ENCODE measurements at regions not wholly inside any gene's neighbourhood (a gene's known extent, or its start where the extent isn't known, plus 50 kb on each side); places are given as distances from the start of the nearest gene placed in this dataset.
"Not testable (repeated sequence)": the region's sequence is repeated elsewhere in the genome, so short reads cannot be mapped to it uniquely, and the experiment has no call there.

DNA sequence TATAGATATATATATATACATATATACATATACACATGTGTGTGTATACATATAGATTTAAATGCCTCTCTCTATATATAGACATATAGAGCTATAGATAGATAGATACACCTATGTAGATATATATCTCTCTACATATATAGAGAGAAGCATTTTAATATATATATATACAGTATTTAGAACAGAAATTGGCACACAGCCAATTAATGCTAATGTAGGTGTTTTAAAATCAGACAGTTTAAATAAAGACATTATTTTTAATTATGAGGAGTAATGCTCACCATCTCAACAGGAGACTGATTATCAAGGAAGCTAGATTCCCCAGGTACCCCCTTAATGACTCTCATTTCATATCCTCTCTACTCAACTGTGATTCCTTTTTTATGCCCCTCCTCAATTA is 170.7 kb upstream of the CRIM1 start:
- no peak for DNase-seq (ENCODE audit: low read depth, low spot score)
- H3K9me3 ChIP-seq (ENCODE audit: control insufficient read depth, insufficient read depth, low read length) = no peaks in the 10 kb centered on the region
- H3K36me3 ChIP-seq (ENCODE audit: control insufficient read depth, insufficient read depth, low read length) = no peaks in the 10 kb centered on the region
- no peaks in the 10 kb centered on the region for H3K27me3 ChIP-seq (ENCODE audit: control insufficient read depth, insufficient read depth, low read length)
- no peaks in the 10 kb centered on the region for H3K4me1 ChIP-seq (ENCODE audit: control insufficient read depth, insufficient read depth, low read length)
- H3K4me3 ChIP-seq (ENCODE audit: low read length) = no peak overlapping the region
- no peak overlapping the region for H3K27ac ChIP-seq (ENCODE audit: low read length)

DNA sequence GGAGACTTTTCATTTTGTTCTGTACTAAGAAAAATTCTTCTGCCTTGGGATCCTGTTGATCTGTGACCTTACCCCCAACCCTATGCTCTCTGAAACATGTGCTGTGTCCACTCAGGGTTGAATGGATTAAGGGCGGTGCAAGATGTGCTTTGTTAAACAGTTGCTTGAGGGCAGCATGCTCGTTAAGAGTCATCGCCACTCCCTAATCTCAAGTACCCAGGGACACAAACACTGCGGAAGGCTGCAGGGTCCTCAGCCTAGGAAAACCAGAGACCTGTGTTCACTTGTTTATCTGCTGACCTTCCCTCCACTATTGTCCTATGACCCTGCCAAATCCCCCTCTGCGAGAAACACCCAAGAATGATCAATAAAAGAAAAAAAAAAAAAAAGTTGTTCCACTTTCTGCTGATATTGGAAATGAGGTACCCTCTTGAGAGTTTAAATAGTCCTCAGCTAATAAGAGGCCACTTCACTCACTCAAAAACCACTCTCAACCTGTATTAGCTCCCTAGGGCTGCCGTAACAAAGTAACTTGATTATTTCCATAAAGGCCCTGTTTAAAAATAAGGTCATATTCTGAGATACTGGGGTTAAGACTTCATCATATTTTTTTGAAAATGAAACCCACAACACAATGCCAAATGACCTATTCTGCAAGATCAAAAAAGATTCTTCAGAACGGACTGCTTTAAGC is 174.6 kb upstream of the CRIM1 start:
- not testable (repeated sequence) for H3K9me3 ChIP-seq (ENCODE audit: control insufficient read depth, insufficient read depth, low read length); H3K27me3 ChIP-seq (ENCODE audit: control insufficient read depth, insufficient read depth, low read length); H3K36me3 ChIP-seq (ENCODE audit: control insufficient read depth, insufficient read depth, low read length); H3K4me1 ChIP-seq (ENCODE audit: control insufficient read depth, insufficient read depth, low read length); H3K4me3 ChIP-seq (ENCODE audit: low read length); DNase-seq (ENCODE audit: low read depth, low spot score); H3K27ac ChIP-seq (ENCODE audit: low read length)
- no CpG with 5 or more reads among the region's 7 CpGs for WGBS (ENCODE audit: insufficient coverage, insufficient read length)

DNA sequence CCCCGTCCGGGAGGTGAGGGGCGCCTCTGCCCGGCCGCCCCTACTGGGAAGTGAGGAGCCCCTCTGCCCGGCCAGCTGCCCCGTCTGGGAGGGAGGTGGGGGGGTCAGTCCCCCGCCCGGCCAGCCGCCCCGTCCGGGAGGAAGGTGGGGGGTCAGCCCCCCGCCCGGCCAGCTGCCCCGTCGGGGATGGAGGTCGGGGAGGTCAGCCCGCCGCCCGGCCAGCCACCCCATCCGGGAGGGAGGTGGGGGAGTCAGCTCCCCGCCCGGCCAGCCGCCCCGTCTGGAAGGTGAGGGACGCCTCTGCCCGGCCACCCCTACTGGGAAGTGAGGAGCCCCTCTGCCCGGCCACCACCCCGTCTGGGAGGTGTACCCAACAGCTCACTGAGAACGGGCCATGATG is 175.3 kb upstream of the CRIM1 start:
- H3K9me3 ChIP-seq (ENCODE audit: control insufficient read depth, insufficient read depth, low read length); H3K36me3 ChIP-seq (ENCODE audit: control insufficient read depth, insufficient read depth, low read length); H3K27ac ChIP-seq (ENCODE audit: low read length); H3K4me1 ChIP-seq (ENCODE audit: control insufficient read depth, insufficient read depth, low read length); DNase-seq (ENCODE audit: low read depth, low spot score); H3K27me3 ChIP-seq (ENCODE audit: control insufficient read depth, insufficient read depth, low read length); H3K4me3 ChIP-seq (ENCODE audit: low read length): not testable (repeated sequence)
- no CpG with 5 or more reads among the region's 30 CpGs for WGBS (ENCODE audit: insufficient coverage, insufficient read length)

DNA sequence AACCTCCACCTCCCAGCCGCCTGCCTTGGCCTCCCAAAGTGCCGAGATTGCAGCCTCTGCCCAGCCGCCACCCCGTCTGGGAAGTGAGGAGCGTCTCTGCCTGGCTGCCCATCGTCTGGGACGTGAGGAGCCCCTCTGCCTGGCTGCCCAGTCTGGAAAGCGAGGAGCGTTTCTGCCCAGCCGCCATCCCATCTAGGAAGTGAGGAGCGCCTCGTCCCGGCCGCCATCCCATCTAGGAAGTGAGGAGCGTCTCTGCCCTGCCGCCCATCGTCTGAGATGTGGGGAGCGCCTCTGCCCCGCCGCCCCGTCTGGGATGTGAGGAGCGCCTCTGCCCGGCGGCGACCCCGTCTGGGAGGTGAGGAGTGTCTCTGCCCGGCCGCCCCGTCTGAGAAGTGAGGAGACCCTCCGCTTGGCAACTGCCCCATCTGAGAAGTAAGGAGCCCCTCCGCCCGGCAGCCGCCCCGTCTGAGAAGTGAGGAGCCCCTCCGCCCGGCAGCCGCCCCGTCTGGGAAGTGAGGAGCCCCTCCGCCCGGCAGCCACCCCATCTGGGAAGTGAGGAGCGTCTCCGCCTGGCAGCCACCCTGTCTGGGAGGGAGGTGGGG is 175.8 kb upstream of the CRIM1 start:
- not testable (repeated sequence) for H3K4me3 ChIP-seq (ENCODE audit: low read length); H3K36me3 ChIP-seq (ENCODE audit: control insufficient read depth, insufficient read depth, low read length); H3K9me3 ChIP-seq (ENCODE audit: control insufficient read depth, insufficient read depth, low read length); DNase-seq (ENCODE audit: low read depth, low spot score); H3K4me1 ChIP-seq (ENCODE audit: control insufficient read depth, insufficient read depth, low read length); H3K27ac ChIP-seq (ENCODE audit: low read length); H3K27me3 ChIP-seq (ENCODE audit: control insufficient read depth, insufficient read depth, low read length)
- WGBS (ENCODE audit: insufficient coverage, insufficient read length) = no CpG with 5 or more reads among the region's 42 CpGs

DNA sequence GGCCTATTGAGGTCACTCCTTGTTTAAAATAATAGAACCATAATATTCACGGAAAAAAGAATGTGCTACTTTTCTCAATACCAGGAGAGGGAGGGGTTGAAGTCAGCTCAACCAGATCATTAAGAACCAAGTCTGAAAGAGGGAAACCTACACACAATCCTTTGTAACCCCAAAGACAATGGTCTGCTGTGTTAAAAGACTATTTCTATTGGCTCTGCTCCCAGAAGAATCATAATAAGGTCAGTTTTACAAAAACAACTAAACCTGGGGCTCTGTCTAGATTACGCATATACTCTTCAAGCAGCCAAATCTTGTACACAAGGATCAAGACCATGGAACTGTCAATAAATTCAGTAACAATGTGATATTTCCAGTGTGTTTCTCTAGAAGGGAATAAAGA is 177.2 kb upstream of the CRIM1 start:
- no peaks in the 10 kb centered on the region for H3K36me3 ChIP-seq (ENCODE audit: control insufficient read depth, insufficient read depth, low read length)
- no peaks in the 10 kb centered on the region for H3K27me3 ChIP-seq (ENCODE audit: control insufficient read depth, insufficient read depth, low read length)
- H3K4me1 ChIP-seq (ENCODE audit: control insufficient read depth, insufficient read depth, low read length) = no peaks in the 10 kb centered on the region
- DNase-seq (ENCODE audit: low read depth, low spot score) = no peak
- no peak overlapping the region for H3K27ac ChIP-seq (ENCODE audit: low read length)
- H3K9me3 ChIP-seq (ENCODE audit: control insufficient read depth, insufficient read depth, low read length) = no peaks in the 10 kb centered on the region
- H3K4me3 ChIP-seq (ENCODE audit: low read length) = no peak overlapping the region
- no CpG with 5 or more reads among the region's 2 CpGs for WGBS (ENCODE audit: insufficient coverage, insufficient read length)

DNA sequence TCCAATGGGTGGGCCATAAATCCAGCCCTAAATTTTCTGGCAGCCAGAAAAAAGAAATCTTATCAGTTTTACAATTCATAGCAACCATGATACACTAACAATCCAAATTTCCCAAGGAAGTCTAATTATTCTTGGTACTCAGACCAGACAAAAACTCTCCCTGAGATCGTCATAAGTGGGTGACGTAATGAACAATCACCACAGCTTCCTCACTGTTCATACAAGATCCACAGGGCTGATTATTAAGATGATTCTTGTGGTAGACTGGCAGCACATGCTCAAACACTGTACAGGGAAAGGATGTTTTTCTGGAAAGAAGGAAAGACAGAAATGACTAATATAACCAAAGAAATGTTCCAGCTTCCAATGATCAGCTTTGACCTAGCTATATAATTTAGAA is 178.3 kb upstream of the CRIM1 start:
- no peaks in the 10 kb centered on the region for H3K27me3 ChIP-seq (ENCODE audit: control insufficient read depth, insufficient read depth, low read length)
- WGBS (ENCODE audit: insufficient coverage, insufficient read length) = no CpG with 5 or more reads among the region's 2 CpGs
- H3K27ac ChIP-seq (ENCODE audit: low read length) = no peak overlapping the region
- no peaks in the 10 kb centered on the region for H3K4me1 ChIP-seq (ENCODE audit: control insufficient read depth, insufficient read depth, low read length)
- no peaks in the 10 kb centered on the region for H3K9me3 ChIP-seq (ENCODE audit: control insufficient read depth, insufficient read depth, low read length)
- DNase-seq (ENCODE audit: low read depth, low spot score) = no peak
- no peaks in the 10 kb centered on the region for H3K36me3 ChIP-seq (ENCODE audit: control insufficient read depth, insufficient read depth, low read length)
- no peak overlapping the region for H3K4me3 ChIP-seq (ENCODE audit: low read length)

DNA sequence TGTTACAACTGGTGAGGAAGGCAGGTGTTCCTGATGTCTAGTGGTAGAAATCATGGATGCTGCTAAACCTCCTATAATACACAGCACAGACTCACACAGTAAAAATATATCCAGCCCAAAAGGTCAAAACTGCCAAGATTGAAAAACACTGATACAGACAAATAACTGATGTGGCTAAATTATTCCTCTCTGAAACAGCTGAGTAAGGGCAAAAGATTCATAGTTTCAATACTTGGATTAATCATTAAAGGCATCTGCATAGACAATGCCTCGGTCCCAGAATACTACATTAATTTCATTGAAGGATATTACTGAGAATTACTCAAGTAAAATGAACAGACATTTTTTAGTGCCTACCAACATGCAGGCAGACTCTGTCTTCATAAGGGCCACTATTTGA is 180.7 kb upstream of the CRIM1 start:
- Histone ChIP-seq H3K4me3 (ENCODE audit: low read length) (no peak overlapping the region), H3K4me1 (ENCODE audit: control insufficient read depth, insufficient read depth, low read length) (0 out of 2 replicates have a peak, but pooled peaks cover 1% of the 10 kb centered on the region), H3K9me3 (ENCODE audit: control insufficient read depth, insufficient read depth, low read length) (no peaks in the 10 kb centered on the region), H3K27ac (ENCODE audit: low read length) (no peak overlapping the region), H3K27me3 (ENCODE audit: control insufficient read depth, insufficient read depth, low read length) (no peaks in the 10 kb centered on the region), H3K36me3 (ENCODE audit: control insufficient read depth, insufficient read depth, low read length) (no peaks in the 10 kb centered on the region)
- no CpG with 5 or more reads among the region's 1 CpG for WGBS (ENCODE audit: insufficient coverage, insufficient read length)
- DNase-seq (ENCODE audit: low read depth, low spot score) = no peak

DNA sequence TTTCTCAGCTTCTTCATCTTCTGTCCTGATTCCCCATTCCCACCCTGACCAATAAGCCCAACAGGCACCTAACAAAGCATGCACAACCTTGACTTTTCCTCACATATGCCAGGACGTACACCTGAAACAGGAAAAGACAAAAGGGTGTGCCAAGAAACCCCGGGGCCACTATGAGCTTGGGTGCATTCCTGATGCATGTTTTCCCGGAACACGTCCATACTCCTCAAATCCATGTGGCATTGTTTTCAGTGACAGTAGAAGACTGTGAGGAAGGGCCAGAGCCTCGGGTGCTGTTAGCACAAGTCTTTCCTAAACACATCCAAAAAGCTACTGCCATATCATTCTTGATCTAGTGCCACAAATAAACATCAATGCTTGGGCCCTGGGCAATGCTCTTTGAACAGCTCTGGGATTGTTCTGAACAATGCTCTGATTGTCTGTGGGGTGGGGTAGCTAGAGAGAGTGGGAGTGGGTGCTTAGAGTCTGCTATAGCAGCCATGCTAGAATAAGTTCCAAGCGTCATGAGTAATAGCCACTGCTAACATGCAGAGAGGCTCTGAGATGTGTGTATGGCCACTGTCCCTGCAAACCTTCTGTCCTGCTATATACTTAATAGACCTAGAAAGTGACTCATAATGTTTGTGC is 181.7 kb upstream of the CRIM1 start:
- no peak for DNase-seq (ENCODE audit: low read depth, low spot score)
- WGBS (ENCODE audit: insufficient coverage, insufficient read length) = no CpG with 5 or more reads among the region's 6 CpGs
- Histone ChIP-seq H3K4me1 (ENCODE audit: control insufficient read depth, insufficient read depth, low read length) (0 out of 2 replicates have a peak, but pooled peaks cover 1% of the 10 kb centered on the region), H3K9me3 (ENCODE audit: control insufficient read depth, insufficient read depth, low read length) (no peaks in the 10 kb centered on the region), H3K36me3 (ENCODE audit: control insufficient read depth, insufficient read depth, low read length) (no peaks in the 10 kb centered on the region), H3K27me3 (ENCODE audit: control insufficient read depth, insufficient read depth, low read length) (no peaks in the 10 kb centered on the region), H3K4me3 (ENCODE audit: low read length) (no peak overlapping the region), H3K27ac (ENCODE audit: low read length) (no peak overlapping the region)

DNA sequence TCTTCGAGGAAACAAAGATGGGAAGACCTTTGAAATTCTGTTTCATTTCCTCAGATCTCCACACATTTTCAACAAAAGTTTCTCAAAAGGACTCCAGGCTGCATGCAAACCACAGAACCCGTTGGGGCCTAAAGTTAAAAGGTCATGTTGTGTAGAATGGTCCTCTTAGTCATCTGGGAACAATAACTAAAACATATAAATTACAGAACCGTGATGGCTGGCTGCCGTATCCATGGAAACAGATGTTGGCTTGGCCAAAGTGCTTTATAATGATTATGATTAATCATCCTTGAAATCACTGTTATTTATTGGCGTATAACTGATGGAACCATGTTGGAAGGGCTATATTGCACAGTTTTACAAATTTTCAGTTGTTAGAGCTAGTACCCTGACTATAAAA is 182.8 kb upstream of the CRIM1 start:
- 0 out of 2 replicates have a peak, but pooled peaks cover 1% of the 10 kb centered on the region for H3K4me1 ChIP-seq (ENCODE audit: control insufficient read depth, insufficient read depth, low read length)
- WGBS (ENCODE audit: insufficient coverage, insufficient read length) = no CpG with 5 or more reads among the region's 5 CpGs

DNA sequence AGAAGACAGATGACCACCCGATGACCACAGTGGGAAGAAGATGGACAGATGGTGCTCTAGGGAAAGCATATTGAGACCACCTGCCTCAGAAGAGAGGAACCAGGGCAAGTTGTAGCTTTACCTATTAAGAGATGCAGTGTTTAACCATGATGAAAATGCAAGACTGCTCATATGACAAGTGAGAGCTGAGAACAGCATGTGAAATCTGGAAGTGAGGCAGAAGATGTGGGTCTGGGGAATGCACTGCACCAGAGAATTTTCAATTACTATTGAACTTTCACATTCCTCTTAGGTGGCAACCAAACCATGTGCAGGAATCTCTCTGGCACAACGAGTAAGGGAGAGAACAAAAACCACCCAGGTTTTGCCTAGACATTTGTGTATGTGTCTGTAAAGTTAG is 184.8 kb upstream of the CRIM1 start:
- H3K4me3 ChIP-seq (ENCODE audit: low read length) = no peak overlapping the region
- DNase-seq (ENCODE audit: low read depth, low spot score) = no peak
- 0 out of 2 replicates have a peak, but pooled peaks cover 1% of the 10 kb centered on the region for H3K4me1 ChIP-seq (ENCODE audit: control insufficient read depth, insufficient read depth, low read length)
- H3K36me3 ChIP-seq (ENCODE audit: control insufficient read depth, insufficient read depth, low read length) = no peaks in the 10 kb centered on the region
- no peak overlapping the region for H3K27ac ChIP-seq (ENCODE audit: low read length)
- H3K27me3 ChIP-seq (ENCODE audit: control insufficient read depth, insufficient read depth, low read length) = no peaks in the 10 kb centered on the region
- no CpG with 5 or more reads among the region's 2 CpGs for WGBS (ENCODE audit: insufficient coverage, insufficient read length)
- H3K9me3 ChIP-seq (ENCODE audit: control insufficient read depth, insufficient read depth, low read length) = no peaks in the 10 kb centered on the region

More for the DNA sequence above, 182.8 kb upstream of the CRIM1 start:
- no peak for DNase-seq (ENCODE audit: low read depth, low spot score)
- Histone ChIP-seq H3K27me3 (ENCODE audit: control insufficient read depth, insufficient read depth, low read length) (no peaks in the 10 kb centered on the region), H3K27ac (ENCODE audit: low read length) (no peak overlapping the region), H3K36me3 (ENCODE audit: control insufficient read depth, insufficient read depth, low read length) (no peaks in the 10 kb centered on the region), H3K9me3 (ENCODE audit: control insufficient read depth, insufficient read depth, low read length) (no peaks in the 10 kb centered on the region), H3K4me3 (ENCODE audit: low read length) (no peak overlapping the region)

Data from iPS DF 6.9 (cell line).